Mucosa of descending colon (tissue), 3 donors: ENCODE measurements at regions not wholly inside any gene's neighbourhood (a gene's known extent, or its start where the extent isn't known, plus 50 kb on each side); places are given as distances from the start of the nearest gene placed in this dataset.

ENCODE experiments used
- ATAC-seq: fragments of 200-7000 bp; cut with Tn5 transposase; one replicate; pipeline ENCODE4 v1.9.1; 2020; ENCODE audit warnings: mild to moderate bottlenecking, moderate library complexity
- DNase-seq, 3 donors: peaks; one replicate each; pipeline ENCODE4 v3.0.0-alpha.2; 2020
- H3K36me3 ChIP-seq: fragments of 200-600 bp; one replicate; pipeline ENCODE4 v1.8.0; 2021; ENCODE audit warnings: low read depth, mild to moderate bottlenecking
- H3K4me1 ChIP-seq: fragments of 200-600 bp; one replicate; pipeline ENCODE4 v1.8.0; 2021; ENCODE audit warnings: low read depth, mild to moderate bottlenecking
- H3K4me3 ChIP-seq: fragments of 200-600 bp; one replicate; pipeline ENCODE4 v1.8.0; 2021; ENCODE audit warnings: mild to moderate bottlenecking
- H3K9me3 ChIP-seq: fragments of 200-600 bp; one replicate; pipeline ENCODE4 v1.8.0; 2021; ENCODE audit warnings: mild to moderate bottlenecking
- CTCF ChIP-seq: fragments of 200-600 bp; IDR thresholded peaks from one replicate; pipeline ENCODE4 v1.8.0; 2022; ENCODE audit warnings: antibody characterized with exemption, mild to moderate bottlenecking
- intact Hi-C, 2 donors: fragments of 100-400 bp; cut with DNase I in 1 of 2; cut with micrococcal nuclease in 1 of 2; formaldehyde crosslinking; loops; one replicate each; pipeline versions ENCODE4 v1.11.0 to v1.11.1; 2022; cut with DNase I, micrococcal nuclease
- donor health status: DM: no; HTN: no; CAD: no; lungs with moderate emphysema.
- donor health status: DM: no; HTN: no; CAD: no.
- donor health status: DM: no; HTN: yes; CAD: no.

- no peak for DNase-seq
Observed at GRCh38 chr12:13597837-13598236, 383.6 kb downstream of the GRIN2B start.

GRCh38 chr12:13597166-13597565, 384.2 kb downstream of the GRIN2B start:
- TF ChIP-seq CTCF: no peak
- intact Hi-C loops: no loop called here
- no peaks in the 10 kb centered on the region for H3K36me3 ChIP-seq
- no peak overlapping the region for H3K4me3 ChIP-seq
- ATAC-seq (no peak), DNase-seq (no peak)
- no peaks in the 10 kb centered on the region for H3K4me1 ChIP-seq
- no peaks in the 10 kb centered on the region for H3K9me3 ChIP-seq

More at GRCh38 chr12:13597837-13598236, 383.6 kb downstream of the GRIN2B start:
- Histone ChIP-seq H3K4me3 (no peak overlapping the region), H3K9me3 (no peaks in the 10 kb centered on the region), H3K4me1 (no peaks in the 10 kb centered on the region), H3K36me3 (no peaks in the 10 kb centered on the region)
- ATAC-seq: no peak
- TF ChIP-seq CTCF: no peak
- intact Hi-C loops: no loop called here

- Histone ChIP-seq H3K4me1 (no peaks in the 10 kb centered on the region), H3K4me3 (no peak overlapping the region), H3K36me3 (no peaks in the 10 kb centered on the region), H3K9me3 (no peaks in the 10 kb centered on the region)
- DNase-seq (no peak), ATAC-seq (no peak)
- TF ChIP-seq CTCF: no peak
- intact Hi-C loops: no loop called here
Observed at GRCh38 chr12:13596714-13597113, 384.7 kb downstream of the GRIN2B start.

GRCh38 chr12:13595536-13596443, 385.6 kb downstream of the GRIN2B start:
- no peak for TF ChIP-seq CTCF
- ATAC-seq (no peak), DNase-seq (no peak)
- Histone ChIP-seq H3K36me3 (no peaks in the 10 kb centered on the region), H3K9me3 (no peaks in the 10 kb centered on the region), H3K4me1 (no peaks in the 10 kb centered on the region), H3K4me3 (no peak overlapping the region)
- intact Hi-C loops: no loop called here

DNA sequence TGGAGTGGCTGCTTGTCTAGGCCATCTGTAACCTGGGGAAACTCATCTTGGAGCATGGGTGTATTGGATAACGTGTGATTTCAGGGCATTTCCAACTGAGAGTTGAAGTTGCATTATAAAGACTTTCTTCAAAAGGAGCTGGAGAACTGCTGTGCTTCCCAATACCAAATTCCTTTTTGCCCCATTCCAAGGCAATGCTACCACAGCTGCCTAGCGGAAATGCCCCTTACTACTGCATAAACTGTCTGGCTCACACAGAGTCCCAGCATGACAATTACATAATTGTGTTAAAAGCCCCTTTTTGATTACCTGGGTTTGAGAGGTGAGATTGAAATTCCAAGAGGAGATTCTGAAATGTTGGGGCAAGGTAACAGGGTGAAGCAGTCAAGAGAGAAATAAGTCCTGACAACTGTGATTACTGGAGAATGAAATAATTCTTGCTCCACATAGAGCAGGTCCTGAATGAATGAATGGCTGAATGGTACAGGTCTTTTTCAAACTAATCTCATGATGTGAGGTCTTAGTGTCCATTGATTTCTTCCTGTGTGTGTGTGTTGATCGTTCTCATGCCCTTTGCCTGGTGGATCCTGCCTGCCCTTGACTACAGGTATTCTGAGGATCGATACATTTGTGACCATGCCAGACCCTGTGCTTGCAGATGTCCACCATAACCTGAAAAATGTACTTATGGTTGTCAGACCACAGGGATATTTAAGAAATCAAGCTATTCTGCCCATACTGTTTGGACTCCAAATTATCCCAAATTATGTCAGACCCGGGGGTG, 386.5 kb downstream of the GRIN2B start:
- Histone ChIP-seq H3K36me3 (no peaks in the 10 kb centered on the region), H3K4me1 (no peaks in the 10 kb centered on the region), H3K4me3 (no peak overlapping the region), H3K9me3 (no peaks in the 10 kb centered on the region)
- ATAC-seq: no peak
- intact Hi-C loops: no loop called here
- DNase-seq: no peak
- no peak for TF ChIP-seq CTCF
